Raji (cell line): ENCODE measurements at regions not wholly inside any gene's neighbourhood (a gene's known extent, or its start where the extent isn't known, plus 50 kb on each side); places are given as distances from the start of the nearest gene placed in this dataset.

Experiments used
- POLR2A ChIP-seq: IDR thresholded peaks from 2 replicates; pipeline ENCODE4 v1.6.1; 2011; ENCODE audit warnings: low read depth, low read length, control low read depth; ENCODE audit not compliant: insufficient read depth

- TF ChIP-seq POLR2A = no peak
Observed at GRCh38 chr1:55803429-55803828, 588.3 kb upstream of the USP24 start.

- TF ChIP-seq POLR2A = no peak
Observed at GRCh38 chr1:55801481-55801880, 586.3 kb upstream of the USP24 start.

DNA sequence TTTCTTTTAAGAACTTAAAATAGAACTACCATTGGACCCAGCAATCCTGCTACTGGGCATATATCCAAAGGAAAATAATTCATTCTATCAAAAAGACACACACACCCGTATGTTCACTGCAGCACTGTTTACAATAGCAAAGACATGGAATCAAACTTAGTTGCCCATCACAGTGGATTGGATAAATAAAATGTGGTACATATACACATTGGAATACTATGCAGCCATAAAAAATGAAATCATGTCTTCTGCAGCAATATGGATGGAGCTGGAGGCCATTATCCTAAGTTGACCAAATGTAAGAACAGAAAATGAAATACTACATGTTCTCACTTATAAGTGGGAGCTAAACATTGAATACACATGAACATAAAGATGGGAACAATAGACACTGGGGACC, 585.3 kb upstream of the USP24 start:
- TF ChIP-seq POLR2A = no peak

DNA sequence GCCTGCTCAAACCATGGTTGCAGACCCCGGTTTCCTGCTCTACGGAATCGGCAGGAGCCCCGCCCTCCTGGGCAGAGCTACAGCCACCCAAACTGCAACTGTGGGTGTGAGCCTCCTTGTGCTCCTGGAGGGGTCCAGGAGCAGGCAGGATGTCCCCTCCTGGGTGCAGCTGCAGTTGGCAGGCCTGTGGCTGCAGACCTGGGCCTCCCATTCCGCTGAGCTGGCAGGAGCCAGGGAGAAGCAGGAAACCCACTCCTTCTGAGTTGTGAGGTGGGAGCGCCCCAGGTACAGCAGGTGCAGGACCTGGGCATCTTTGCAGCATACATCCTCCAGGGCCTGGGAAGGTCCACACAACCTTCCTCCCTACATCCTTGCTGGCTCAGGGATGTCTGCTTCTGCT, 578.7 kb upstream of the USP24 start:
- no peak for TF ChIP-seq POLR2A

DNA sequence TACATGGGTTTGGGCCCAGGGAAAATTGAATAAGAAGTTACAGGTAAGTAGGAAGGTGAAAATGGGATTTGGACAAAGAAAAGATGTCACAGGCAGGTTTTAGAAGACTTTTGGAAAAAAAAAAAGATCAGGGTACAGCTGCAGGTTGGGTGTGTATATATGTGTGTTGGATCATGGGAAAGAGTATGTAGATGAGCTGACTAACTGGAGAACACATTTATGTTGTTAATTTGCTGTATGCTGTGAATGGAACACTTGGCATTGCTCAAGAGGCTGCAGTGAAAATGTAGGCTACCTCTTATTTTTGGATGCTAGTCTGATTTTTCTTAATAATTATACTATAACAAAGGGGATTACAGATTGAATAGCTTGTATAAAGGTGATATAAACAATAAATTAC, 577.7 kb upstream of the USP24 start:
- TF ChIP-seq POLR2A = no peak

DNA sequence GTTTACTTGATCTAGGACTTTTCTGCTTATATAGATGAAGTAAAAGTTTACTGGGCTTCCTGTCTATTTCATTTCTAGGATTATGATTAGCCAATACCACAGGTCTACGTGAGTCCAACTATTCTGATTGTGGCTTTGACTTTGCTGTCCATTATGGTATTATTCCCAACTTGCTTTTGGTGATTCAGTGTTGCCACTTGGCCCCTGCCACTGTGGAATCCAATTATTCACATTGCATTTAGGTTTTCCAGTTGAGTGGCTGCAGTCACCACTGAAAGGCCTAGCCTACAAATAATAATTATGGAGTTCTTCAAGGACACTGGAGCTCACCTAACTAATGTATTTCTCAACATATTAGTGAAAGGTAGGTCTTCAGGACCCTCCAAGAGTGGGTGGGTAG, 574.3 kb upstream of the USP24 start:
- no peak for TF ChIP-seq POLR2A

GRCh38 chr1:55786396-55786795, 571.2 kb upstream of the USP24 start:
- TF ChIP-seq POLR2A = no peak

DNA sequence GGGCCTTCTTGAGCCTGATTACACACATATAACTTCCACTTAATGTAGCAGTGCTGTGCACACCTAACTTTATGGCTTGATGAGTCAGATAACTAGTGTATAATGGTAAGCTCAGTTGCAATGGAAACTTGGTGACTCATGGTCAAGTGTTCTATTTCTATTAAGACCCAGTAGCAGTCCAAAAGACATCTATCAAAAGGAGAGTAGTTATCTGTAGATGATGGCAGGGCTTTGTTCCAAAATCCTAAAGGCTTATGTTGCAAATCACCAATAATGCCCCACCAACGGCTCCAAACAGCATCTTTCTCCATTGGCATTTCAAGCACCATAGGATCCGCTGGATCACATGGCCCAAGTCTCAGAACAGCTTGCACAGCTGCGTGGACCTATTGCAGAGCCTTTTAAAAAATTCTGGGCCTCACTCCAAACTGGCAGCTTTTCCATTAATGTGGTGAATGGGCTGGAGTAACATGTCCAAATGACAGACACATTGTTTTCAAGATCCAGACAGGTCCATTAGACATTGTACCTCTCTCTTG, 566.8 kb upstream of the USP24 start:
- no peak for TF ChIP-seq POLR2A

DNA sequence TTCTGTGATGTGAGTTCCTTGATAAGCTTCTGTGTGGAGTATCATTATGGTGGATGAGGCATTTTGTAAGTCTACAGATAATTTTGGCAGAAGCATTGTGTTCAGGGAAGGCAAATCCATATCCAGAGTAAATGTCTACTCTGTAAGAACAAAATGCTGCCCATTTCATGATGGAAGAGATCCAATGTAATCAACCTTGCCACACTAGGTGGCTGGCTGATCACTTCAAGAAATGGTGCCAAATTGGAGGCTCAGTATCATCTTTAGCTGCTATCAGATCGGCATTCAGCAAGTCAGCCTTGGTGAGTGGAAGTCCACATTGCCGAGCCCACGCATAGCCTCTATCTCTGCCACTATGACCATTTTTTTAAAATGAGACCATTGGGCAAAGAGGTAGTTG, 565.8 kb upstream of the USP24 start:
- no peak for TF ChIP-seq POLR2A

DNA sequence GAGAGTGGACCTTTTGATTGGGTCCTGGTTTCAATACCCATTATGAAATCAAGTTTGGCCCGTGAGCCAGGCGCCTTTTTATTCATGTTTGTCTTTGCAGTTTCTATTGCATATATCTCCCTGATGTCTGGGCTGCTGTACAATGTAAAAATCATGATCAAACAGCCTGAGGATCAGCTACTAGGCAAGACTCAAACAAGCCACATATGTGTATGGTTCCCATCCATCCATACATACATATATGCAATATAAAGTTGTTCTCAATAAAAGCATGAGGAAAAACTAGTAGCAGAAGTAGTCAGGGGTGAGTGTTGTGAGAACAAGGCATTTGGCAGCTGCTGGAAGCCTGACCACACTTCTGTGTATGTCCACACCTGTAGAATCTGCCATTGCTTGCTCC, 562.4 kb upstream of the USP24 start:
- TF ChIP-seq POLR2A = no peak

DNA sequence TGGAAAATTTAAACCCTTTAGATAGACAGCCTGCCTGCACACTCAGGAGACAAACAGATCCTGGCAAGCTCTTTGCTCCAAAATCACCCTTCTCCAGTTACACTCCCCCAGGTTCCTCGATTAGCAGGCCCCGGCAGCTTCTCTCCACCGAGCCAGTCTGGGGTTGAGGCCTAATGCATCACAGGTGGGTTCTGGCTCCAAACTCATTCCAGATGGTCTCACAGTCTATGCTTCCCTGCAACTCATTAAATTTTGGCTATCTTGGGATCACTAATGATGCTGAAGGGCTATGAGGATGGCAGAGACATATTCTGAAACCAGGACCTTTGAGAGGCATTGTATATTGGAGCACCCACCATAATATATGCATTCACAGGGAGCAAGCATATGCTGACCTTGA, 559.8 kb upstream of the USP24 start:
- TF ChIP-seq POLR2A = no peak

DNA sequence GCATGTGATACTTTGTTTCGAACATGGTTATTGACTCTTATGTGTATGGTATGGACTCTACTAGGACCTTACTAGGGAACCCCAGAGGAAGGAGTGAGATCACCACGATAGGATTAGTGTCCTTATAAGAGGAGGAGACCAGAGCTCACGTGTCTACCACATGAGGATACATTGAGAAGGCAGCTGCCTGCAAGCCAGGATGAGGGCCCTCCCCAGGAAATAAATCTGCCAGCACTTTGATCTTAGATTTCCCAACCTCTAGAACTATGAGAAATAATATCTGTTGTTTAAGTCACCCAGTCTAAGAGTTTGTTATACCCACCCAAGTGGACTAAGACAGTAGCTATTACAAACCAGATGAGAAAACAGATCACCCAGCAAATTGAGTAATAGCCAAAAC, 559.3 kb upstream of the USP24 start:
- TF ChIP-seq POLR2A = no peak

- no peak for TF ChIP-seq POLR2A
Observed at GRCh38 chr1:55773211-55773940, 558.2 kb upstream of the USP24 start.

DNA sequence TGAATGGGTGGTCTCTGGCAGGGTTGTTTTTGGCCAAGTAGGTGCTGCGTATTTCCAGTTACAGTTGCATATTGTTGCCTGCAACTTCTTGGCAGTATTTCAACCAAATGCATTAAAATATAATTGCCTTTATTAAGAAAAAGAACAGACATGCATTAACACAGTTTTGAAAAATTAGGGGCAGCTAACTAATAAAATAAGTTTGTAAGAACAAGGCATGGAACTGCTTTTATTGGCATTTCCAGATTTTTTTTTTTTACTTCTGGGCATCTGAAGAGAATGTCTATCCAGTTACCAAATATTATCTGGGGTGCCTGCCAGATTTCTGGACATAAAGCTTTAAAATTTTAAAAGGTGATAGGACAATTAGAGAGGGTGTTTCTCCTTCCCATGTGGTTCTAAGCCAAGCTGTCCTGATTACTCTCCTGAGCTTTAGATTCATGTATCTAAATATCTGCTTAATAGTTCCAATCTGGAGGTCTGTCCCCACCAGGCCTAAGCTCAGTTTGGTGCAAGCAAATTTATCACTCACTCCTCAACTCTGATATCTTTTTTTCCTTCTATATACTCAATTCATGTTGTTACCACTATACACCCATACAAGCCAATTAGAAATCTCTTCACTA, 553.3 kb upstream of the USP24 start:
- TF ChIP-seq POLR2A = no peak

DNA sequence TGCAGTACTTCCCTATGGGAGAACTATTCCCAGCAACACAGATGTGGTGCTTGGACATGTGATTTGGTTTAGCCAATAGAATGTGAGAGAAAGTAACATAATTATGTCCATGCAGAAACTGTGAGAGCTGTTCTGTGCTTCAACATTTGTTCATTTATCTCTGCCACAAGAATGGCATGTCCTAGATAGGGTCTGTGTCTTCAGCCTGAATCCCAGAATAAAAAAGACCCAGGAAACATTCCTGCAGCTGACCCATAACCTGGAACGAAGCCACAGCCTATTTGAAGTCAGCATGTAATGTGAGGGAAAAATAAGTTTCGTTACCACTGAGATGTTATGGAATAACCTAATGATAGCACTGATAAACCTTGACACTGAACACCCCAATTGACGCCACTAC, 552.0 kb upstream of the USP24 start:
- no peak for TF ChIP-seq POLR2A

DNA sequence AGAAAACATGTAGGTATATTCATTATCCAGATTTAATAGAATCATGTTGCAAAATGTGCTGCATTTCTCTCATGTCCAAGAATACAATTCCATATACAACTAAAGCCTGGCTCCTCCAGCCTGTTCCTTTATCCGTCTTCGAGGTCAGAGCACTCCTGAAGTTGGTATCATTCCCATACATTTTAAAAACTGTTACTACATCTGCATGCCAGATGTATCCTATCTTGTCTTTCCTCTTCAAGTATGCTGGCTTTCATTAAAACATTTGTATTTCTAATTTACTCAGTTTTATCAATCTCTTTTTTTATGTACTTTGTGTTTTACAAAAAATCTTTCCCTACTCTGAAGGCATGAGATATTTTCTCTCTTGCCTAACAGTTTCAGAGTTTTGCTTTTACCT, 536.6 kb upstream of the USP24 start:
- no peak for TF ChIP-seq POLR2A

DNA sequence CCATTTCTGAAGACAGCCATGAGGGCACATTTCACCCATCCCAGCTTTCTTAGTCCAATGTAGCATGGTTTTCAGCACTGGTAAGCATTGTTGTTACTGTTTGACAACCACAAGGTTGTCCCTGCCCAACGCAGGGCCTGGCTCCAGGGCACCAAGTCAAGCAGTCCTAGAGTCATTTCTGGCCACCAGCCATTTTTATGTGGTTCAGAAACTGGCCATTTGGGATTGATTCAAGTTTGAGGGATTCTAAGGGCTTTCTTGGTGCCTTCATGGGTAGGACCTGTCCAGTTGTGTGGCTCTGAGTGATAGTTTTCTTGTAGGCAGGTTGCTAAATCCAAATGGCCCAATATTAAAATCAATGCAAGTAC, 535.4 kb upstream of the USP24 start:
- TF ChIP-seq POLR2A = no peak
